NB4 (cell line): ENCODE measurements at regions not wholly inside any gene's neighbourhood (a gene's known extent, or its start where the extent isn't known, plus 50 kb on each side); places are given as distances from the start of the nearest gene placed in this dataset.

Source experiments
- MYC ChIP-seq: IDR thresholded peaks from 2 replicates; pipeline ENCODE4 v1.6.1; 2011; ENCODE audit warnings: low read depth, low read length
- TF ChIP-seq, protein P1 (sequence below): IDR thresholded peaks from one replicate; pipeline ENCODE4 v1.5.1; 2012; ENCODE audit warnings: low read depth, low read length

DNA sequence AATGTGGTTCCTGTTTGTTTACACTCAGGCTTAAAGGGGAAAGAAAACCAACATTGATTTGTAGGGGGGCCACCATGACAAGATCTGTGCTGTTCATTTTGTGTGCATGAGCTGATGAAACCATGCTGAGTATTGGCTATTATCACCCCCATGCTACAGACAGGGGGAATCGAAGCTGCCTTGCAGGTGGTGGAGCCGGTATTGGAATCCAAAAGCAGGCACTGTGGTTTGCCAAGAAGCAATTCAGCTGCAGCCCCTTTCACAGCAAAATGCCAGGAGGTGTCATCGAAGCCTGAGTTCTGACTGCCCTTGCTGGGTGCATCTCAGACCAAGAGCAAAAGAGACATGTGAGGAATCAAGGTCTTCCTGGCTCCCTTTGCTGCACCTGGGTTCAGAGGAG, 221.9 kb downstream of the UXS1 start:
- TF ChIP-seq, protein P1, sequence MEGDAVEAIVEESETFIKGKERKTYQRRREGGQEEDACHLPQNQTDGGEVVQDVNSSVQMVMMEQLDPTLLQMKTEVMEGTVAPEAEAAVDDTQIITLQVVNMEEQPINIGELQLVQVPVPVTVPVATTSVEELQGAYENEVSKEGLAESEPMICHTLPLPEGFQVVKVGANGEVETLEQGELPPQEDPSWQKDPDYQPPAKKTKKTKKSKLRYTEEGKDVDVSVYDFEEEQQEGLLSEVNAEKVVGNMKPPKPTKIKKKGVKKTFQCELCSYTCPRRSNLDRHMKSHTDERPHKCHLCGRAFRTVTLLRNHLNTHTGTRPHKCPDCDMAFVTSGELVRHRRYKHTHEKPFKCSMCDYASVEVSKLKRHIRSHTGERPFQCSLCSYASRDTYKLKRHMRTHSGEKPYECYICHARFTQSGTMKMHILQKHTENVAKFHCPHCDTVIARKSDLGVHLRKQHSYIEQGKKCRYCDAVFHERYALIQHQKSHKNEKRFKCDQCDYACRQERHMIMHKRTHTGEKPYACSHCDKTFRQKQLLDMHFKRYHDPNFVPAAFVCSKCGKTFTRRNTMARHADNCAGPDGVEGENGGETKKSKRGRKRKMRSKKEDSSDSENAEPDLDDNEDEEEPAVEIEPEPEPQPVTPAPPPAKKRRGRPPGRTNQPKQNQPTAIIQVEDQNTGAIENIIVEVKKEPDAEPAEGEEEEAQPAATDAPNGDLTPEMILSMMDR, result no peak
- TF ChIP-seq MYC, result no peak
